HCT116 (cell line): ENCODE measurements at regions not wholly inside any gene's neighbourhood (a gene's known extent, or its start where the extent isn't known, plus 50 kb on each side); places are given as distances from the start of the nearest gene placed in this dataset.

Source experiments
- ATAC-seq: fragments of 200-7000 bp; cut with Tn5 transposase; 2 replicates; pipeline ENCODE4 v1.9.1; 2020; ENCODE audit warnings: mild to moderate bottlenecking, moderate library complexity
- BruUV-seq: library from RNA; stranded (reverse); fragments of 400-500 nt; replicated peaks from 2 replicates; lab custom pipeline; 2021; lab: Mats Ljungman, UMichigan
- CTCF ChIA-PET: fragments of 300-600 bp; sonication (Branson Sonifier 250); formaldehyde crosslinking; loops from one replicate; lab custom pipeline; 2021; ENCODE audit warnings: antibody characterized with exemption; lab: Charles Lee
- POLR2A ChIA-PET: fragments of 300-600, 350-600 bp; sonication (Branson Sonifier 250); formaldehyde crosslinking; loops from one replicate; lab custom pipeline; 2021; ENCODE audit warnings: antibody characterized with exemption; lab: Charles Lee
- RAD21 ChIA-PET, 2 experiments: fragments of 300-600 bp; sonication (Branson Sonifier 250); formaldehyde crosslinking; loops; one replicate each; lab custom pipeline; 2023; ENCODE audit warnings: low total read pairs in 2 of 2; ENCODE audit not compliant: uncharacterized antibody in 2 of 2, unreplicated experiment in 2 of 2, low non-redundant PET in 1 of 2; lab: Charles Lee
- DNase-seq: peaks from one replicate; pipeline ENCODE4 v3.0.0-alpha.2; 2010; ENCODE audit warnings: low read depth, low spot score
- H2AFZ ChIP-seq: fragments of 200-600 bp; shearing (Covaris generic), sonication (generic); 2 replicates; pipeline ENCODE4 v1.6.1; 2017; ENCODE audit warnings: low read depth, mixed run types, mixed read lengths, antibody characterized with exemption, low read length; ENCODE audit not compliant: poor library complexity, severe bottlenecking
- H3K27ac ChIP-seq: 2 replicates; pipeline ENCODE4 v1.5.1; 2012; ENCODE audit warnings: low read depth, low read length
- H3K27me3 ChIP-seq: fragments of 200-600 bp; sonication (generic); 2 replicates; pipeline ENCODE4 v1.6.1; 2016; ENCODE audit warnings: mixed run types, low read length, mixed read lengths; ENCODE audit not compliant: insufficient read depth
- H3K36me3 ChIP-seq, 2 experiments: fragments of 200-500 bp in 1 of 2; fragments of 200-600 bp in 1 of 2; sonication (Bioruptor generic) in 1 of 2; sonication (generic) in 1 of 2; 2 replicates each; pipeline versions ENCODE4 v1.5.1 to v1.6.1; 2014 to 2016; ENCODE audit warnings: low read length in 2 of 2, inconsistent platforms in 1 of 2, mixed read lengths in 1 of 2, mixed run types in 1 of 2; ENCODE audit not compliant: insufficient read depth in 2 of 2, control insufficient read depth in 1 of 2
- H3K4me1 ChIP-seq, 2 experiments: fragments of 200-600 bp in 1 of 2; sonication (generic) in 1 of 2; 2 replicates each; pipeline versions ENCODE4 v1.5.1 to v1.6.1; 2012 to 2017; ENCODE audit warnings: low read length in 2 of 2, inconsistent platforms in 1 of 2, mild to moderate bottlenecking in 1 of 2, mixed read lengths in 1 of 2, mixed run types in 1 of 2, moderate library complexity in 1 of 2; ENCODE audit not compliant: insufficient read depth in 2 of 2, control insufficient read depth in 1 of 2
- H3K4me2 ChIP-seq: fragments of 200-600 bp; sonication (generic); 2 replicates; pipeline ENCODE4 v1.6.1; 2017; ENCODE audit warnings: mixed run types, low read length, mixed read lengths
- H3K4me3 ChIP-seq, 2 experiments: fragments of 200-600 bp in 1 of 2; sonication (generic) in 1 of 2; replicated peaks in 1 of 2; 2 replicates each; pipeline ENCODE4 v1.5.1; 2011 to 2016; ENCODE audit warnings: low read length in 2 of 2, control low read depth in 1 of 2, low read depth in 1 of 2, mild to moderate bottlenecking in 1 of 2, mixed read lengths in 1 of 2, mixed run types in 1 of 2
- H3K79me2 ChIP-seq: fragments of 200-600 bp; sonication (generic); 2 replicates; pipeline ENCODE4 v1.6.1; 2017; ENCODE audit warnings: mild to moderate bottlenecking, mixed run types, low read length, moderate library complexity, mixed read lengths; ENCODE audit not compliant: insufficient read depth
- H3K9ac ChIP-seq: fragments of 200-600 bp; sonication (generic); 2 replicates; pipeline ENCODE4 v1.6.1; 2016; ENCODE audit warnings: low read length, mixed read lengths
- H3K9me2 ChIP-seq: fragments of 200-600 bp; sonication (generic), shearing (Covaris generic); 2 replicates; pipeline ENCODE4 v1.6.1; 2017; ENCODE audit warnings: mixed run types, mild to moderate bottlenecking, moderate library complexity; ENCODE audit not compliant: insufficient read depth
- H3K9me3 ChIP-seq, 2 experiments: fragments of 200-500 bp in 1 of 2; fragments of 200-600 bp in 1 of 2; sonication (Bioruptor generic) in 1 of 2; sonication (generic) in 1 of 2; 2 replicates each; pipeline ENCODE4 v1.6.1; 2014 to 2017; ENCODE audit warnings: low read length in 2 of 2, mixed read lengths in 2 of 2, inconsistent platforms in 1 of 2, low read depth in 1 of 2, mild to moderate bottlenecking in 1 of 2, mixed run types in 1 of 2, moderate library complexity in 1 of 2; ENCODE audit not compliant: control insufficient read depth in 1 of 2, insufficient read depth in 1 of 2
- H4K20me1 ChIP-seq: fragments of 200-600 bp; sonication (generic), shearing (Covaris generic); 2 replicates; pipeline ENCODE4 v1.6.1; 2017; ENCODE audit warnings: mixed run types, mild to moderate bottlenecking, moderate library complexity; ENCODE audit not compliant: insufficient read depth
- CBX3 ChIP-seq: IDR thresholded peaks from 2 replicates; pipeline ENCODE4 v1.6.1; 2012; ENCODE audit warnings: low read depth
- CEBPB ChIP-seq: IDR thresholded peaks from 2 replicates; pipeline ENCODE4 v1.6.1; 2012; ENCODE audit warnings: low read depth
- EGR1 ChIP-seq: IDR thresholded peaks from 2 replicates; pipeline ENCODE4 v1.6.1; 2012; ENCODE audit warnings: low read depth
- ELF1 ChIP-seq: IDR thresholded peaks from 2 replicates; pipeline ENCODE4 v1.6.1; 2012; ENCODE audit warnings: low read depth, borderline replicate concordance
- EZH2 ChIP-seq: fragments of 200-600 bp; sonication (generic); IDR thresholded peaks from 2 replicates; pipeline ENCODE4 v1.6.1; 2017; ENCODE audit warnings: antibody characterized with exemption, mixed run types
- FOSL1 ChIP-seq: IDR thresholded peaks from 2 replicates; pipeline ENCODE4 v1.6.1; 2012; ENCODE audit warnings: low read depth
- JUND ChIP-seq: IDR thresholded peaks from 2 replicates; pipeline ENCODE4 v1.6.1; 2012
- POLR2A ChIP-seq: IDR thresholded peaks from 2 replicates; pipeline ENCODE4 v1.7.0; 2011; ENCODE audit warnings: borderline replicate concordance; ENCODE audit not compliant: insufficient read depth, insufficient read length; ENCODE audit errors: extremely low read depth
- POLR2AphosphoS5 ChIP-seq: IDR thresholded peaks from 2 replicates; pipeline ENCODE4 v1.6.1; 2011; ENCODE audit warnings: mild to moderate bottlenecking, low read depth, low read length, moderate library complexity
- SIN3A ChIP-seq: IDR thresholded peaks from 2 replicates; pipeline ENCODE4 v1.6.1; 2012; ENCODE audit warnings: low read depth
- SP1 ChIP-seq: IDR thresholded peaks from 2 replicates; pipeline ENCODE4 v1.6.1; 2012; ENCODE audit warnings: low read depth
- SRF ChIP-seq: IDR thresholded peaks from 2 replicates; pipeline ENCODE4 v1.6.1; 2012; ENCODE audit warnings: low read depth
- TCF7L2 ChIP-seq: IDR thresholded peaks from 2 replicates; pipeline ENCODE4 v1.7.0; 2011; ENCODE audit warnings: borderline replicate concordance, inconsistent platforms; ENCODE audit not compliant: insufficient read depth, insufficient read length; ENCODE audit errors: extremely low read depth
- YY1 ChIP-seq: IDR thresholded peaks from 2 replicates; pipeline ENCODE4 v1.6.1; 2011; ENCODE audit warnings: low read length, low read depth, moderate library complexity, mild to moderate bottlenecking; ENCODE audit not compliant: insufficient replicate concordance; ENCODE audit errors: extremely low read depth
- ZBTB33 ChIP-seq: IDR thresholded peaks from 2 replicates; pipeline ENCODE4 v1.6.1; 2011; ENCODE audit warnings: mild to moderate bottlenecking, low read length, moderate library complexity; ENCODE audit not compliant: insufficient replicate concordance; ENCODE audit errors: extremely low read depth
- ZNF274 ChIP-seq: fragments of 200-500 bp; sonication (Bioruptor generic); IDR thresholded peaks from 2 replicates; pipeline ENCODE4 v1.6.1; 2014; ENCODE audit warnings: mild to moderate bottlenecking, low read depth, low read length, inconsistent platforms
- intact Hi-C: fragments of 100-400 bp; cut with micrococcal nuclease; formaldehyde crosslinking; loops from 2 replicates; pipeline ENCODE4 v1.10.0; 2022
- TF ChIP-seq, protein P1 (sequence below), 3 experiments: fragments of 200-600 bp in 1 of 3; sonication (generic) in 1 of 3; IDR thresholded peaks in 2 of 3; conservative IDR thresholded peaks in 1 of 3; 2 replicates each; pipeline ENCODE4 v1.5.1; 2012 to 2017; ENCODE audit warnings: low read depth in 2 of 3, low read length in 2 of 3, antibody characterized with exemption in 1 of 3, borderline replicate concordance in 1 of 3, control low read depth in 1 of 3, mild to moderate bottlenecking in 1 of 3, mixed read lengths in 1 of 3, mixed run types in 1 of 3, moderate library complexity in 1 of 3; ENCODE audit not compliant: insufficient read depth in 1 of 3
- TF ChIP-seq, protein P2 (sequence below): IDR thresholded peaks from 2 replicates; pipeline ENCODE4 v1.6.1; 2012
- TF ChIP-seq, protein P3 (sequence below): IDR thresholded peaks from 2 replicates; pipeline ENCODE4 v1.6.1; 2012

- RAD21 ChIA-PET, result no interaction called here
- DNase-seq, result no peak
- no peak for TF ChIP-seq EZH2
- TF ChIP-seq, protein P1, sequence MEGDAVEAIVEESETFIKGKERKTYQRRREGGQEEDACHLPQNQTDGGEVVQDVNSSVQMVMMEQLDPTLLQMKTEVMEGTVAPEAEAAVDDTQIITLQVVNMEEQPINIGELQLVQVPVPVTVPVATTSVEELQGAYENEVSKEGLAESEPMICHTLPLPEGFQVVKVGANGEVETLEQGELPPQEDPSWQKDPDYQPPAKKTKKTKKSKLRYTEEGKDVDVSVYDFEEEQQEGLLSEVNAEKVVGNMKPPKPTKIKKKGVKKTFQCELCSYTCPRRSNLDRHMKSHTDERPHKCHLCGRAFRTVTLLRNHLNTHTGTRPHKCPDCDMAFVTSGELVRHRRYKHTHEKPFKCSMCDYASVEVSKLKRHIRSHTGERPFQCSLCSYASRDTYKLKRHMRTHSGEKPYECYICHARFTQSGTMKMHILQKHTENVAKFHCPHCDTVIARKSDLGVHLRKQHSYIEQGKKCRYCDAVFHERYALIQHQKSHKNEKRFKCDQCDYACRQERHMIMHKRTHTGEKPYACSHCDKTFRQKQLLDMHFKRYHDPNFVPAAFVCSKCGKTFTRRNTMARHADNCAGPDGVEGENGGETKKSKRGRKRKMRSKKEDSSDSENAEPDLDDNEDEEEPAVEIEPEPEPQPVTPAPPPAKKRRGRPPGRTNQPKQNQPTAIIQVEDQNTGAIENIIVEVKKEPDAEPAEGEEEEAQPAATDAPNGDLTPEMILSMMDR (IDR thresholded peaks at IDR 0.05 in 2 of 3, conservative IDR thresholded peaks at IDR 0.05 in 1 of 3; ENCODE audit: borderline replicate concordance in 1 of 3, insufficient read depth in 1 of 3, low read depth in 2 of 3, low read length in 2 of 3), result no peak
- TF ChIP-seq, all 23 proteins: peak for 0
- no peak overlapping the region for H3K27ac ChIP-seq
- no peak overlapping the region for H2AFZ ChIP-seq
- no peaks in the 10 kb centered on the region for H3K4me1 ChIP-seq
- POLR2A ChIA-PET, result no interaction called here
- no peaks in the 10 kb centered on the region; a peak in 1 of 4 replicates for H3K36me3 ChIP-seq
- H3K4me3 ChIP-seq, result no peak overlapping the region
- BruUV-seq, result no TSS peak
- H4K20me1 ChIP-seq, result no peaks in the 10 kb centered on the region
- intact Hi-C loops, result no loop called here
- H3K9ac ChIP-seq, result no peak overlapping the region
- no peaks in the 10 kb centered on the region for H3K9me2 ChIP-seq
- H3K27me3 ChIP-seq, result no peaks in the 10 kb centered on the region
- no peak overlapping the region for H3K4me2 ChIP-seq
- H3K79me2 ChIP-seq, result no peaks in the 10 kb centered on the region
- CTCF ChIA-PET, result no interaction called here
- H3K9me3 ChIP-seq, result peaks cover 4 to 13% of the 10 kb centered on the region in 2 experiments; a peak in 3 of 4 replicates
- no peak for ATAC-seq
Measured at GRCh38 chr2:78330193-78330592, 695.3 kb upstream of the REG3G start.

DNA sequence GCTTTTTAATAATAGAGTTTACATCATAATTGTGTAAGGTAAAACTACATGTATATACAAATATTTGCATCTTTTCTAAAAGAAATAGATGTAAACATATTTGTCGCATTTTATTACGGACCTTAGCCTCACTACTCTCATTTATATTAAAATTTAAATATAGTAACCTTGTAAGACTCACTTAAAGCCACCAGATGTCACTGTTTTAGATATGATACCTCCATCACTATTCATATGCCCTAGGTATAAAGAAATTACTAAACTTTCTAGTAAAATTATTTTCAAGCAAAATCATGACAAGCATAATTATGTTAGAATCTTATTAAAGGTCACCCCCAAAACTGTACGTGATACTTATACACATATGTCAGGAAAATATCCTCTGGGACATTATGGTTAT, 674.3 kb upstream of the REG3G start:
- H2AFZ ChIP-seq, result no peak overlapping the region
- H4K20me1 ChIP-seq, result no peaks in the 10 kb centered on the region
- H3K79me2 ChIP-seq, result no peaks in the 10 kb centered on the region
- no peak for DNase-seq
- no peaks in the 10 kb centered on the region for H3K9me2 ChIP-seq
- POLR2A ChIA-PET, result no interaction called here
- H3K4me2 ChIP-seq, result no peak overlapping the region
- BruUV-seq, result no TSS peak
- intact Hi-C loops, result no loop called here
- ATAC-seq, result no peak
- no peaks in the 10 kb centered on the region for H3K27me3 ChIP-seq
- H3K4me3 ChIP-seq, result no peak overlapping the region
- CTCF ChIA-PET, result no interaction called here
- no peak overlapping the region for H3K9ac ChIP-seq
- H3K9me3 ChIP-seq, result peaks cover 4 to 7% of the 10 kb centered on the region in 2 experiments; a peak in 2 of 4 replicates
- no peaks in the 10 kb centered on the region for H3K4me1 ChIP-seq
- H3K36me3 ChIP-seq, result no peaks in the 10 kb centered on the region
- RAD21 ChIA-PET, result no interaction called here
- no peak overlapping the region for H3K27ac ChIP-seq
- TF ChIP-seq CEBPB, result no peak
- TF ChIP-seq SIN3A, result no peak
- no peak for TF ChIP-seq YY1
- TF ChIP-seq ELF1, result no peak
- TF ChIP-seq EGR1, result no peak
- no peak for TF ChIP-seq POLR2A
- TF ChIP-seq EZH2, result no peak
- TF ChIP-seq SRF, result no peak
- TF ChIP-seq CBX3, result no peak
- TF ChIP-seq TCF7L2, result no peak
- TF ChIP-seq POLR2AphosphoS5, result no peak
- TF ChIP-seq, protein P2, sequence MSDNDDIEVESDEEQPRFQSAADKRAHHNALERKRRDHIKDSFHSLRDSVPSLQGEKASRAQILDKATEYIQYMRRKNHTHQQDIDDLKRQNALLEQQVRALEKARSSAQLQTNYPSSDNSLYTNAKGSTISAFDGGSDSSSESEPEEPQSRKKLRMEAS, result no peak
- TF ChIP-seq ZNF274, result no peak
- no peak for TF ChIP-seq SP1
- TF ChIP-seq ZBTB33, result no peak
- TF ChIP-seq, protein P3, sequence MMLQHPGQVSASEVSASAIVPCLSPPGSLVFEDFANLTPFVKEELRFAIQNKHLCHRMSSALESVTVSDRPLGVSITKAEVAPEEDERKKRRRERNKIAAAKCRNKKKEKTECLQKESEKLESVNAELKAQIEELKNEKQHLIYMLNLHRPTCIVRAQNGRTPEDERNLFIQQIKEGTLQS, result no peak
- TF ChIP-seq FOSL1, result no peak
- TF ChIP-seq JUND, result no peak
